ENCODE measurements at regions not wholly inside any gene's neighbourhood (a gene's known extent, or its start where the extent isn't known, plus 50 kb on each side); places are given as distances from the start of the nearest gene placed in this dataset.
"Not testable (repeated sequence)": the region's sequence is repeated elsewhere in the genome, so short reads cannot be mapped to it uniquely, and the experiment has no call there.

GRCh38 chr21:6138244-6139136 lies 4382.9 kb upstream of the TPTE start:
- H3K36me3 Mint-ChIP-seq (ENCODE audit: low read depth); DNase-seq (ENCODE audit: low spot score); H3K27ac Mint-ChIP-seq; H3K4me1 Mint-ChIP-seq (ENCODE audit: low read depth); H3K27me3 Mint-ChIP-seq (ENCODE audit: low read depth); H3K9me3 Mint-ChIP-seq; intact Hi-C loops (cut with micrococcal nuclease); H3K4me3 Mint-ChIP-seq (ENCODE audit: low read depth): not testable (repeated sequence)

DNA sequence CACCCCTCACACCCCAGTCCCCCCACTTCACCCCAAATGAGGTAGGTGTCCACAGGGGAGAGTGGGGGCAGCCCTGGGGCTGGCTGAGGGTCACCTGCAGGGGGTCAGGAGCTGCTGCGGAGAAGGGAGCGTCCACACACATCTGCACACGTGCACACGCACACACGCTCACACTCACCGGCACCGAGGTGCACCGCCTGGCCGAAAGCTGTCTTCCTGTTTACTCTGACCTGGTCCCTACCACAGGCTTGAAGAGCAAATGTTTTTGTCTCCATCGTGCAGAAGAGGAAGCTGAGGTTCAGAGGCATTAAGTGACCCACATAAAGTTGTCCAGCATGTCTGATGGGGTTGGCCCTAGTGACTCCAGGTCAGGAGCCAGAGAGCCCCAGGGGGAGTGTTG lies 4382.1 kb upstream of the TPTE start:
- H3K27me3 Mint-ChIP-seq (ENCODE audit: low read depth); H3K27ac Mint-ChIP-seq; H3K36me3 Mint-ChIP-seq (ENCODE audit: low read depth); H3K9me3 Mint-ChIP-seq; DNase-seq (ENCODE audit: low spot score); H3K4me3 Mint-ChIP-seq (ENCODE audit: low read depth); H3K4me1 Mint-ChIP-seq (ENCODE audit: low read depth); intact Hi-C loops (cut with micrococcal nuclease): not testable (repeated sequence)

DNA sequence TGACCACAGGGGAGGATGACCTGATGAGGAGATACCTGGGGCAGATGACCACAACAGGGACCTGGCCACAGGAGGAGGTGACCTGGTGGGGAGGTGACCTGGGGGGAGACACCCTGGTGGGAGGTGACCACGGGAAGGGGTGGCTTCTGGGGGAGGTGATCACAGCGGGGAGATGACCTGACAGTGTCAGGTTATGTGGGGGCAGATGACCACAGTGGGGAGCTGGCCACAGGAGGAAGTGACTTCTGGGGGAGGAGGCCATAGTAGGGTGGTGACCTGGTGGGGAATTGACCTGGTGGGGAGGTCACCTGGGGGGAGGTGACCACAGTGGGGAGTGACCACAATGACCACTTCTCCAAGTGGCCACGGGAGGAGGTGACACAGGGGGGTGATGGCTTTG lies 4381.5 kb upstream of the TPTE start:
- H3K4me1 Mint-ChIP-seq (ENCODE audit: low read depth); H3K27ac Mint-ChIP-seq; DNase-seq (ENCODE audit: low spot score); intact Hi-C loops (cut with micrococcal nuclease); H3K4me3 Mint-ChIP-seq (ENCODE audit: low read depth); H3K27me3 Mint-ChIP-seq (ENCODE audit: low read depth); H3K36me3 Mint-ChIP-seq (ENCODE audit: low read depth); H3K9me3 Mint-ChIP-seq: not testable (repeated sequence)

DNA sequence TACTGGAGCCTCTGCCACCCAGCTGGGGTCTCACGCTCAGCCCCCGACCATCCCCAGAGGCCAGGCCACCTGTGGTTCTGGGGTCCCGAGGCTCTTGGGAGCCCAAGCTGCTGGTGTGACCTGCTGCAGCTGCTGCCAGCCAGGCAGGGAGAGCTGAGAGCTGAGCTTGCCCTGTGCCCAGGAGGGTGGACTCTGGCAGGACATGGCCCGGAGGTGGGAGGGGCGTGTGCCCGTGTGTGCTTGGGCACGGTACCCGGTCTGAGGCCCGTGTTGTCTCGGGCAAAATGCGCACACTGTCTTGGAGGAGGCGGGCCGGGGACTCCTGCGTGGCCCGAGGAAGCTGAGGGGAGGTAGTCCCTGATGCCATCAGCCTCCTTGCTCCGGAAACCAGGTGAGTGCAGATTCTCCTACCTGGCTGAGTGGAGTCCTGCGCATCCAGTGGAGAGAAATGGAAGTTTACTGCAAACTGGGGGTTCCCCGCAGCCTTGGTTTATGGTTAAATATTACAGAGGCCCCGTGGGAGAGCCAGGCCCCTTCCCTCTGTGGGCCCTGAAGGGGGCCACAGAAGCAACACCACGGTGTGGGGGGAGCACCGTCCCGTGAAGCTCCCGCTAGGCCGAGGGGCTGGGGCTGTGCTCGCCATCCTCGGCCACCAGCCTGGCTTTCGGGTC lies 4380.8 kb upstream of the TPTE start:
- H3K27me3 Mint-ChIP-seq (ENCODE audit: low read depth); DNase-seq (ENCODE audit: low spot score); H3K4me1 Mint-ChIP-seq (ENCODE audit: low read depth); H3K36me3 Mint-ChIP-seq (ENCODE audit: low read depth); H3K9me3 Mint-ChIP-seq; H3K27ac Mint-ChIP-seq; H3K4me3 Mint-ChIP-seq (ENCODE audit: low read depth); intact Hi-C loops (cut with micrococcal nuclease): not testable (repeated sequence)

DNA sequence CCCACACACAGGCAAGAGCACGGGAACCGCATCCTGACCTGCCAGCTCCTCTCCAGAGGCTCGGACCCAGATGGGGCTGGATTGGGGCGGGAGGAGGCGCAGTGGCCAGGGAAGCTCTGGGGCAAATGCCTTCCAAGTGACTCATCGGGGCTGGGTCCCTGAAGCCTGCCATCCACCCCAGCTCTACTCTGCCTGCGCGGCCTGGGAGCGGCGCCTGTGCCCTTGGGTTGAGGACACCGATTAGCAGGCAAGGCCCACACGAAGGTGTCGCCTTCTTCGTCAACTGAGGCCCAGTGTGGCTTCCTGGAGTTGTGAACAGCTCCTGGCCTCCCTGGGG lies 4380.3 kb upstream of the TPTE start:
- not testable (repeated sequence) for H3K36me3 Mint-ChIP-seq (ENCODE audit: low read depth); H3K27ac Mint-ChIP-seq; H3K4me1 Mint-ChIP-seq (ENCODE audit: low read depth)

GRCh38 chr21:6153154-6153553 lies 4368.2 kb upstream of the TPTE start:
- DNase-seq (ENCODE audit: low spot score); H3K4me1 Mint-ChIP-seq (ENCODE audit: low read depth); H3K27ac Mint-ChIP-seq; H3K27me3 Mint-ChIP-seq (ENCODE audit: low read depth); H3K4me3 Mint-ChIP-seq (ENCODE audit: low read depth); H3K36me3 Mint-ChIP-seq (ENCODE audit: low read depth); intact Hi-C loops (cut with micrococcal nuclease); H3K9me3 Mint-ChIP-seq: not testable (repeated sequence)

More for the DNA sequence above, 4380.3 kb upstream of the TPTE start:
- intact Hi-C loops (cut with micrococcal nuclease); H3K4me3 Mint-ChIP-seq (ENCODE audit: low read depth); H3K27me3 Mint-ChIP-seq (ENCODE audit: low read depth); DNase-seq (ENCODE audit: low spot score); H3K9me3 Mint-ChIP-seq: not testable (repeated sequence)

- H3K9me3 Mint-ChIP-seq; H3K36me3 Mint-ChIP-seq (ENCODE audit: low read depth); DNase-seq (ENCODE audit: low spot score); intact Hi-C loops (cut with micrococcal nuclease); H3K4me1 Mint-ChIP-seq (ENCODE audit: low read depth); H3K4me3 Mint-ChIP-seq (ENCODE audit: low read depth); H3K27me3 Mint-ChIP-seq (ENCODE audit: low read depth); H3K27ac Mint-ChIP-seq: not testable (repeated sequence)
These were observed 4366.7 kb upstream of the TPTE start for GRCh38 chr21:6154524-6155320.

GRCh38 chr21:6156712-6157389 lies 4364.5 kb upstream of the TPTE start:
- H3K36me3 Mint-ChIP-seq (ENCODE audit: low read depth); intact Hi-C loops (cut with micrococcal nuclease); DNase-seq (ENCODE audit: low spot score); H3K27me3 Mint-ChIP-seq (ENCODE audit: low read depth); H3K4me3 Mint-ChIP-seq (ENCODE audit: low read depth); H3K4me1 Mint-ChIP-seq (ENCODE audit: low read depth); H3K27ac Mint-ChIP-seq; H3K9me3 Mint-ChIP-seq: not testable (repeated sequence)

GRCh38 chr21:6157515-6157914 lies 4363.9 kb upstream of the TPTE start:
- H3K9me3 Mint-ChIP-seq; H3K4me1 Mint-ChIP-seq (ENCODE audit: low read depth); H3K36me3 Mint-ChIP-seq (ENCODE audit: low read depth); H3K4me3 Mint-ChIP-seq (ENCODE audit: low read depth); H3K27ac Mint-ChIP-seq; H3K27me3 Mint-ChIP-seq (ENCODE audit: low read depth); intact Hi-C loops (cut with micrococcal nuclease); DNase-seq (ENCODE audit: low spot score): not testable (repeated sequence)

- H3K27ac Mint-ChIP-seq; H3K9me3 Mint-ChIP-seq; H3K4me3 Mint-ChIP-seq (ENCODE audit: low read depth); H3K27me3 Mint-ChIP-seq (ENCODE audit: low read depth); H3K36me3 Mint-ChIP-seq (ENCODE audit: low read depth); H3K4me1 Mint-ChIP-seq (ENCODE audit: low read depth); DNase-seq (ENCODE audit: low spot score); intact Hi-C loops (cut with micrococcal nuclease): not testable (repeated sequence)
These were observed 4363.2 kb upstream of the TPTE start for GRCh38 chr21:6158171-6158570.
